ENCODE measurements at regions not wholly inside any gene's neighbourhood (a gene's known extent, or its start where the extent isn't known, plus 50 kb on each side); places are given as distances from the start of the nearest gene placed in this dataset.

- no peaks in the 10 kb centered on the region for H3K9me3 ChIP-seq
- H3K4me1 ChIP-seq: no peaks in the 10 kb centered on the region
- ATAC-seq (no peak), DNase-seq (no peak)
- no peaks in the 10 kb centered on the region for H3K27me3 ChIP-seq
- 79% methylated on average over 4 of the region's 4 CpGs for WGBS (ENCODE audit: insufficient coverage, low coverage, low lambda C conversion rate, missing lambda C conversion rate)
- intact Hi-C loops (cut with DNase I): no loop called here
- no peak overlapping the region for H3K4me3 ChIP-seq
- no peaks in the 10 kb centered on the region for H3K36me3 ChIP-seq
- TF ChIP-seq, protein P1, sequence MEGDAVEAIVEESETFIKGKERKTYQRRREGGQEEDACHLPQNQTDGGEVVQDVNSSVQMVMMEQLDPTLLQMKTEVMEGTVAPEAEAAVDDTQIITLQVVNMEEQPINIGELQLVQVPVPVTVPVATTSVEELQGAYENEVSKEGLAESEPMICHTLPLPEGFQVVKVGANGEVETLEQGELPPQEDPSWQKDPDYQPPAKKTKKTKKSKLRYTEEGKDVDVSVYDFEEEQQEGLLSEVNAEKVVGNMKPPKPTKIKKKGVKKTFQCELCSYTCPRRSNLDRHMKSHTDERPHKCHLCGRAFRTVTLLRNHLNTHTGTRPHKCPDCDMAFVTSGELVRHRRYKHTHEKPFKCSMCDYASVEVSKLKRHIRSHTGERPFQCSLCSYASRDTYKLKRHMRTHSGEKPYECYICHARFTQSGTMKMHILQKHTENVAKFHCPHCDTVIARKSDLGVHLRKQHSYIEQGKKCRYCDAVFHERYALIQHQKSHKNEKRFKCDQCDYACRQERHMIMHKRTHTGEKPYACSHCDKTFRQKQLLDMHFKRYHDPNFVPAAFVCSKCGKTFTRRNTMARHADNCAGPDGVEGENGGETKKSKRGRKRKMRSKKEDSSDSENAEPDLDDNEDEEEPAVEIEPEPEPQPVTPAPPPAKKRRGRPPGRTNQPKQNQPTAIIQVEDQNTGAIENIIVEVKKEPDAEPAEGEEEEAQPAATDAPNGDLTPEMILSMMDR (IDR thresholded peaks at IDR 0.05): no peak
- TF ChIP-seq POLR2A (IDR thresholded peaks at IDR 0.05): no peak
- no peak overlapping the region for H3K27ac ChIP-seq
Observed at GRCh38 chr16:13392341-13392740, 490.9 kb downstream of the SHISA9 start.

- 80% methylated on average over 7 of the region's 7 CpGs for WGBS (ENCODE audit: insufficient coverage, low coverage, low lambda C conversion rate, missing lambda C conversion rate)
- no peaks in the 10 kb centered on the region for H3K36me3 ChIP-seq
- H3K27me3 ChIP-seq: no peaks in the 10 kb centered on the region
- H3K4me3 ChIP-seq: no peak overlapping the region
- H3K9me3 ChIP-seq: no peaks in the 10 kb centered on the region
- H3K27ac ChIP-seq: no peak overlapping the region
- TF ChIP-seq POLR2A (IDR thresholded peaks at IDR 0.05): no peak
- TF ChIP-seq, protein P1 (IDR thresholded peaks at IDR 0.05): no peak
- no peaks in the 10 kb centered on the region for H3K4me1 ChIP-seq
- no peak for ATAC-seq
- intact Hi-C loops (cut with DNase I): no loop called here
- no peak for DNase-seq
Observed at GRCh38 chr16:13393816-13394215, 492.4 kb downstream of the SHISA9 start.

DNA sequence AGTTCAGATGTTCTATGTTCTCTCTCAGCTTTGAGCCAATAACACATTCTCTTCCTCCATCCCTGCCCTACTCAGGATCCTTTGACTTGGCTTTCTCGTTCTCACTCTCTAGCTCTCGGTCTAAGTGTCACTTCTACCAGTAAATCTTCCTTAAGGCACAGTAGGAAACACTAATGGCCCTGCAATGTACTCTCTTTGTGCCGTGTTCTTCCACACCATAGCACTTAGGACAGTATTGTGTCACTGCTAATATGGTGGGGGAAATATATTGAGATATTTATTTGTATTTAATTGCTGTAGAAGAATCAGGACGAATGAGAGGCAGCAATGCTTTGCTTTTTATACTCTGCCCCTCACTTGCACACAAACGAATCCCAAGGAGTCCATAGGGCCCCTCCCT, 493.1 kb downstream of the SHISA9 start:
- no peaks in the 10 kb centered on the region for H3K36me3 ChIP-seq
- intact Hi-C loops (cut with DNase I): no loop called here

GRCh38 chr16:13397126-13397525, 495.7 kb downstream of the SHISA9 start:
- H3K27ac ChIP-seq: no peak overlapping the region
- TF ChIP-seq POLR2A (IDR thresholded peaks at IDR 0.05): no peak
- TF ChIP-seq, protein P1 (IDR thresholded peaks at IDR 0.05): no peak
- ATAC-seq (no peak), DNase-seq (no peak)
- intact Hi-C loops (cut with DNase I): no loop called here
- H3K9me3 ChIP-seq: no peaks in the 10 kb centered on the region
- no peaks in the 10 kb centered on the region for H3K4me1 ChIP-seq
- no peaks in the 10 kb centered on the region for H3K27me3 ChIP-seq
- H3K4me3 ChIP-seq: no peak overlapping the region
- 79% methylated on average over 6 of the region's 7 CpGs for WGBS (ENCODE audit: insufficient coverage, low coverage, low lambda C conversion rate, missing lambda C conversion rate)
- H3K36me3 ChIP-seq: no peaks in the 10 kb centered on the region

More for the DNA sequence above, 493.1 kb downstream of the SHISA9 start:
- 60% methylated on average over 5 of the region's 5 CpGs for WGBS (ENCODE audit: insufficient coverage, low coverage, low lambda C conversion rate, missing lambda C conversion rate)
- TF ChIP-seq, protein P1 (IDR thresholded peaks at IDR 0.05): no peak
- no peak for TF ChIP-seq POLR2A (IDR thresholded peaks at IDR 0.05)
- Histone ChIP-seq H3K4me3 (no peak overlapping the region), H3K27me3 (no peaks in the 10 kb centered on the region), H3K27ac (no peak overlapping the region), H3K4me1 (no peaks in the 10 kb centered on the region), H3K9me3 (no peaks in the 10 kb centered on the region)
- no peak for ATAC-seq
- DNase-seq: no peak

DNA sequence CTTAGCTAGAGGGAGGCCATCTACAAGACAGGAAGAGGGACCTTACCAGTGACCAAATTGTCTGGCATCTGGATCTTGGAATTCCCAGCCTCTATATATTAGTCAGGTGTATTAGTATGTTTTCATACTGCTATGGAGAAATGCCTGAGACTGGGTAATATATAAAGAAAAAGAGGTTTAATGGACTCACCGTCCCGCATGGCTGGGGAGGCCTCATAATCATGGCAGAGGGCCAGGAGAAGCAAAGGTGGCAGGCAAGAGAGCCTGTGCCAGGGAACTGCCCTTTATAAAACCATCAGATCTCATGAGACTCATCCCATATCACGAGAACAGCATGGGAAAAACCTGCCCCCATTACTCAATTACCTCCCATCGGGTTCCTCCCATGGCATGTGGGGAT, 500.2 kb downstream of the SHISA9 start:
- Histone ChIP-seq H3K9me3 (no peaks in the 10 kb centered on the region), H3K36me3 (no peaks in the 10 kb centered on the region), H3K27ac (no peak overlapping the region), H3K27me3 (no peaks in the 10 kb centered on the region), H3K4me3 (no peak overlapping the region), H3K4me1 (no peaks in the 10 kb centered on the region)
- no peak for DNase-seq
- intact Hi-C loops (cut with DNase I): no loop called here
- WGBS (ENCODE audit: insufficient coverage, low coverage, low lambda C conversion rate, missing lambda C conversion rate): 76% methylated on average over 4 of the region's 4 CpGs
- TF ChIP-seq POLR2A (IDR thresholded peaks at IDR 0.05): no peak
- TF ChIP-seq, protein P1 (IDR thresholded peaks at IDR 0.05): no peak
- ATAC-seq: no peak

Data from right lobe of liver (tissue), 6 donors.